AG10803 (cell line): ENCODE measurements at regions not wholly inside any gene's neighbourhood (a gene's known extent, or its start where the extent isn't known, plus 50 kb on each side); places are given as distances from the start of the nearest gene placed in this dataset.

ENCODE experiments used
- DNase-seq: peaks from one replicate; pipeline ENCODE4 v3.0.0; 2010; ENCODE audit warnings: low read depth
- H3K4me3 ChIP-seq: 2 replicates; pipeline ENCODE4 v1.5.1; 2011; ENCODE audit warnings: mild to moderate bottlenecking, low read length, control low read depth
- TF ChIP-seq, protein P1 (sequence below): conservative IDR thresholded peaks from 2 replicates; pipeline ENCODE4 v1.5.1; 2011; ENCODE audit warnings: mild to moderate bottlenecking, low read length, control low read depth, inconsistent platforms

DNA sequence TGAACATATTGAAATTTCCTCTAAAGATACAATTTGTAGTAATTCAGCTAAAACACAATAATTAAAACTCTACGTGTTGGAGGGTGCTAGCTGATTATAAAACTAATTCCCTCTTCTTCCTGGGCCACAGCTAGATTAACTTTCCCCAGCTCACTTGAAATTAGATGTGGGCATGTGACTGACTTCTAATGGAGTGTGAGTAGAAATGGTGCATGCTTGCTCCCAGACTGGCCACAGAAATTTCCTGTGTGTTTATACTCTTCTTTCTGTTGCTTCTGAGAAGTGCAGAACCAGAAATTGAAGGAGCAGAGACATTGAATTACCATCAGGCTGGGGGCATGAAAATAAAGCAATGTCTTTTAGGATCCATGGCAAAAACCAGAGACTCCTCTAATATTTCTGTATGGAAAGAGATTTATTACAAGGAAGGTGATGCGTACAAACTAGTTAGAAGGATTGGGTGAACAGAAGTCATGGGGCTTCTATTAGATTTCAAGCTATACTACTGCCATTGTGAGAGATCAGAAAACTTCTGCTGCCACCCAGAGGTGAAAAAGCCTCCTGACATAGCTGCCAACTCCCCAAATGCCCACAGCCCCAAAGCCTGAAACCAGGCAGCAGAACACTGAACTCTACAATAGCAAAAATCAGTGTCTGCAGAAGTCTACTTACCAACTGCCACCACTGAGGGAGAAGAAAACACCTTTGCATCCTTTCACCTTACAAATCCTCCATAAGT lies 379.2 kb upstream of the MIR17HG start:
- H3K4me3 ChIP-seq = no peak overlapping the region
- no peak for DNase-seq
- TF ChIP-seq, protein P1, sequence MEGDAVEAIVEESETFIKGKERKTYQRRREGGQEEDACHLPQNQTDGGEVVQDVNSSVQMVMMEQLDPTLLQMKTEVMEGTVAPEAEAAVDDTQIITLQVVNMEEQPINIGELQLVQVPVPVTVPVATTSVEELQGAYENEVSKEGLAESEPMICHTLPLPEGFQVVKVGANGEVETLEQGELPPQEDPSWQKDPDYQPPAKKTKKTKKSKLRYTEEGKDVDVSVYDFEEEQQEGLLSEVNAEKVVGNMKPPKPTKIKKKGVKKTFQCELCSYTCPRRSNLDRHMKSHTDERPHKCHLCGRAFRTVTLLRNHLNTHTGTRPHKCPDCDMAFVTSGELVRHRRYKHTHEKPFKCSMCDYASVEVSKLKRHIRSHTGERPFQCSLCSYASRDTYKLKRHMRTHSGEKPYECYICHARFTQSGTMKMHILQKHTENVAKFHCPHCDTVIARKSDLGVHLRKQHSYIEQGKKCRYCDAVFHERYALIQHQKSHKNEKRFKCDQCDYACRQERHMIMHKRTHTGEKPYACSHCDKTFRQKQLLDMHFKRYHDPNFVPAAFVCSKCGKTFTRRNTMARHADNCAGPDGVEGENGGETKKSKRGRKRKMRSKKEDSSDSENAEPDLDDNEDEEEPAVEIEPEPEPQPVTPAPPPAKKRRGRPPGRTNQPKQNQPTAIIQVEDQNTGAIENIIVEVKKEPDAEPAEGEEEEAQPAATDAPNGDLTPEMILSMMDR = no peak

DNA sequence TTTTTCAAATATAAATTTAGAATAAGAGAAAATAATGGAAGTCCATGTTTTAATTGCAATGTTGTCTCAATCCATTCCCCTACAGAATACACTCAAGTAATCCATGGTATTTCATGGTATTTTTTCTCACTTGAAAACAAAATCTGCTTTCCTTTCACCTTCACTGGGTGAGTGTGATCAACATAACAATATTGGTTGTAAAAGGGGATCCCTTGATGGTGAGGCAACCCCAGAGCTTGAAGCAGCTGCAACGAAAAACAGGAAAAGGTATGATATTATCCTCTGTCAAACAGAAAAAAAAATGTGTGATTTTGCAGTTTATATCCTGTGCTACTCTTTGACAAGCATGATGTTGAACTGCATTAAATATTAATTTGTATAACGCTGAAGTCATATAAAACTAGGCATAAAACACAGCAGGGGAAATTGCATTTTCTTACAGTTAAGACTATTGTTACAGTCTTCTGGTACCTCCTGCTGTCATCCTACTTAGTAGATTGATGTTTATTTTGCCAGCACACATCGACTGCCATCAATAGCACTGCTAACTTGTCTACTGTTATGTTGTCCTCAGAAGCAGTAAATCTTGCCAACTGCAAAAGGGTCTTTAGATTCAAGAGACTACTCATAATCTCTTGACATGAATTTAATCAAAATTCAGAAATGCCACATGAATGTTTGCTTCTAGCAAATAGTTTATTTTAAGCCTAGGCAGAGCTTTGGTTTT lies 373.1 kb upstream of the MIR17HG start:
- H3K4me3 ChIP-seq = no peak overlapping the region
- TF ChIP-seq, protein P1 = no peak
- no peak for DNase-seq

DNA sequence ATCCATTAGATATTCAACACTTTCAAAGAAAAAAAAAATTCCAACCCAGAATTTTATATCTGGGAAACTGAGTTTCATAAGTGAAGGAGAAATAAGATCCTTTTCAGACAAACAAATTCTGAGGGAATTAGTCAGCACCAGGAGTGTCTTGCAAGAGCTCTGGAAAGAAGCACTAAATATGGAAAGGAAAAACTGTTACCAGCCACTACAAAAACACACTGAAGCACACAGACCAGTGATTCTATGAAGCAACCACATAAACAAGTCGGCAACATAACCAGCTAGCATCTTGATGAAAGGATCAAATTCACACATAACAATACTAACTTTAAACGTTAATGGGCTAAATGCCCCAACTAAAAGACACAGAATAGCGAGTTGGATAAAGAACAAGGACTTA lies 368.4 kb upstream of the MIR17HG start:
- DNase-seq = no peak
- TF ChIP-seq, protein P1 = no peak

DNA sequence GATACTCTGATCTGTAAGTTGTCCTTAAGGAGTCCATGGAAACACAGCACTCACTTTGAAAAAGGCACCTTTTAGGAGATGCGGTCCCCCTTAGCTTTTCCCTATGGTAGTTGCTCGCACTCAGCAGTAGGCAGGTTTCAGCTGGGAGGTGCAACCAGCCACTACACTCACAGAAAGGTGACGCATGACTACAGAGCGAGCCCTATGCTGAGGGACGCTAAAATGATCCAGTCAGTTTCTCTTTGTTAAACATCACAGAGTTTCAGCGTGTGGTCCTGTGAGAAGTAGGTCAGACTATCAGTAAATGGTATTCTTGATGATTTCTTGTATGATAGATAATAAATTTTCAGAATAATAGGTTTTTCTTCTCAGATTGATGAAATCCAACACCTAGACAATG lies 362.7 kb upstream of the MIR17HG start:
- no peak for DNase-seq
- TF ChIP-seq, protein P1 = no peak
- no peak overlapping the region for H3K4me3 ChIP-seq

More for the DNA sequence above, 368.4 kb upstream of the MIR17HG start:
- H3K4me3 ChIP-seq = no peak overlapping the region

DNA sequence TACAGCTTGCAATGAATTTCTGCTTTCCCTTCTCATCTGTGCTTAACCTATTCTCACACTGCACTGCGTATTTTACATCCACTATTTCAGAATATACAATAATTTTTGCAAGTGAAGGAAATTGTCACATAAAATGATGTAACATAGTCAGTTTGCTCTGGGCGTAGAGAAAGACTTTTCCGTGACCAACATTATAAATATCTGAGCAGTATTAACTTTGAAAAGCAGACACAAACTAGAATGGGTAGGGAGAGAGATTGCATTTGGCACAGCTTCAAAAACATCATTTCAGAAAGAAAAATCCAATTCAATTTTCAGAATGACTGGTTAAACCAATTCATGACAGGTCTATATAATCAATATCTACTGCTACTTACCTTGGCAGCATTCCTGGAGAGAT lies 352.5 kb upstream of the MIR17HG start:
- TF ChIP-seq, protein P1 = no peak
- no peak for DNase-seq
- H3K4me3 ChIP-seq = no peak overlapping the region

DNA sequence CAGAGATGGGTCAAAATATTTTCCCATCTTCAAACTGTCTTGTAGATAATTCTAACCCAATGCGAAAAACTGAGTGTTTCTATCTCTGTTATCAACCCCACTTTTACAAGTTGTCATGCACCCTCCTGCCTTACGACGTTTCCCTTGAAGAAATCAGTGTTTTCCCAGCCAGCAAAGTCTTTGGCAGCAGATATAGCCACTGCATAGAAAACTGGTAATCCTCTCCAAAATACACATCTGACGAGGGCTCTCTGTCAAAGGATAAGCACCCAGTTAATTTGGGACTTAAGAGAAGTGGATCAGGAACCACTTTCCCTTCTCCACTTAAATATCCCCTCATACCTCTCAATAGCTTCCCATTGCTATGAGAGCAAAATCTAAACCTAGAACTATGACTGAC lies 351.9 kb upstream of the MIR17HG start:
- TF ChIP-seq, protein P1 = no peak
- no peak overlapping the region for H3K4me3 ChIP-seq
- no peak for DNase-seq

DNA sequence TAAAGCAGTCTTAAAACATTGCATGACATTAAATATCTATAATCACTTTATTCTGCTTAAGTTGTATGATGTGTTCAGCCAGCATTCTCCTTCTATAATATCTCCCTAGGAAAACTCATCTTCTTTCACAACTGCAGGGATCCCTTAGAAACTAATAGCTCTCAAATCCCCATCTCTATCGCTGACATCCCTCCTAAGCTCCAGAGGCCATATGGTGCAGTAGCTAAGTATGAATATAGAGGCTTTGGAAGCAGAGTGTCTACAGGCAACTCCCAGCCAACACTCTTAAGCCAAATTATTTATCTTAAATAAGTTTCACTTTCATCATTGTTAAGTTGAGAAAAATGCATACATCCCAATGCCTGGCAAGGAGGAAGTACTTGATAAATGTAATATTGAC lies 349.5 kb upstream of the MIR17HG start:
- TF ChIP-seq, protein P1 = no peak
- H3K4me3 ChIP-seq = no peak overlapping the region
- DNase-seq = no peak
